Activated T-helper 2 cell treated with anti-CD3 and anti-CD28 coated beads, Interferon-gamma antibody, Interleukin-2, Interleukin-4, amounts not matched to agents 10 μg/mL and 5 μg/mL and 100 μg/mL, durations not matched to agents 14 hours and 24 hours and 36 hours (primary cell): ENCODE measurements at regions not wholly inside any gene's neighbourhood (a gene's known extent, or its start where the extent isn't known, plus 50 kb on each side); places are given as distances from the start of the nearest gene placed in this dataset.

Experiments
- DNase-seq: peaks from one replicate; pipeline ENCODE4 v3.0.0; 2021; ENCODE audit warnings: low spot score
- H3K27ac Mint-ChIP-seq: one replicate; pipeline ENCODE4 v1.8.0; 2021; ENCODE audit warnings: mixed read lengths
- H3K27me3 Mint-ChIP-seq: one replicate; pipeline ENCODE4 v1.8.0; 2021; ENCODE audit warnings: low read depth, mixed read lengths
- H3K36me3 Mint-ChIP-seq: one replicate; pipeline ENCODE4 v1.8.0; 2021; ENCODE audit warnings: low read depth, mixed read lengths
- H3K4me1 Mint-ChIP-seq: one replicate; pipeline ENCODE4 v1.8.0; 2021; ENCODE audit warnings: low read depth, mixed read lengths
- H3K4me3 Mint-ChIP-seq: one replicate; pipeline ENCODE4 v1.8.0; 2021; ENCODE audit warnings: low read depth, mild to moderate bottlenecking, moderate library complexity, mixed read lengths
- H3K9me3 Mint-ChIP-seq: one replicate; pipeline ENCODE4 v1.8.0; 2021; ENCODE audit warnings: mixed read lengths
- intact Hi-C: fragments of 100-400 bp; cut with micrococcal nuclease; formaldehyde crosslinking; loops from one replicate; pipeline ENCODE4 v1.15.1; 2023

DNA sequence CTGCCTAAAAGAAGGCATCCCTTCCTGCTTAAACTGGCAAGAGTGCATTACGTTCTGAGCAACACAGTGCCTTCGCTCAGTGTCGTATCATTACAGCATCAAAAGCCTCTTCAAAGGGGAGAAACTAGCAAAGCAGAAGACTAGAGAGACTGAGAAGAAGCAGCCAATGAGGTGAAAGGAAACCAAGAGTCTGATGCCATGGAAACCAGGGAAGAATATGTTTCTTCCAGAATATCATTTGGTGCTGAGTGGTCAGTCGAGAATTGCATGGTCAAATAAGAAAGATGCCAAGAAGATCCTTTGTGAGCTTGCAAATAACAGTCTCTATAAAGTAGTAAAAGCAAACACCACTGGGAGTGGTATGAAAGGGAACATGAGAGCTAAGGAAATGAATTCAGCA lies 312.1 kb upstream of the CHST9 start:
- no peaks in the 10 kb centered on the region for H3K4me1 Mint-ChIP-seq
- no peak for DNase-seq
- H3K4me3 Mint-ChIP-seq, result no peak overlapping the region
- intact Hi-C loops, result no loop called here
- no peaks in the 10 kb centered on the region for H3K27me3 Mint-ChIP-seq
- no peaks in the 10 kb centered on the region for H3K36me3 Mint-ChIP-seq
- no peak overlapping the region for H3K27ac Mint-ChIP-seq
- H3K9me3 Mint-ChIP-seq, result peaks cover 16% of the 10 kb centered on the region

DNA sequence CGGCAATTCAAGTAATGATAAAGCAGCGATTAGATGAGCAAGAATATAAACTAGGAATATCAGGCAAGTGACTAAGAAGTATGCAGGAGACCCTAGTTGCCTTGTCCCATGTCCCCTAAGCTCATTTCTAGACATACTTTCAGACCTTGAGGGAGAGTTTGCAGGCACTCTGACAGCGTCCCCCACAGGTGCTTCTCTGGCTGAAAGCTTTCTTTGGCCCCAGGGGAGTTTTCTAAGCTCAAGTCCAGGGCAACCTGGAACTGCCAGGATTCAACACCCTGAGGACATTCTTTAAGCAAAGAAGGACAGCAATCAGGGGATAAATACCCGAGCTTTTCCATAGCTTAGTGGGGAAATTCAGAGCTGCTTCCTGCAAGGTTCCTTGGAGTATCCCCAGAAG lies 308.1 kb upstream of the CHST9 start:
- H3K4me1 Mint-ChIP-seq, result no peaks in the 10 kb centered on the region
- no peaks in the 10 kb centered on the region for H3K36me3 Mint-ChIP-seq
- H3K27me3 Mint-ChIP-seq, result no peaks in the 10 kb centered on the region
- peaks cover 21% of the 10 kb centered on the region for H3K9me3 Mint-ChIP-seq
- no peak overlapping the region for H3K4me3 Mint-ChIP-seq
- intact Hi-C loops, result no loop called here
- H3K27ac Mint-ChIP-seq, result no peak overlapping the region
- DNase-seq, result no peak

DNA sequence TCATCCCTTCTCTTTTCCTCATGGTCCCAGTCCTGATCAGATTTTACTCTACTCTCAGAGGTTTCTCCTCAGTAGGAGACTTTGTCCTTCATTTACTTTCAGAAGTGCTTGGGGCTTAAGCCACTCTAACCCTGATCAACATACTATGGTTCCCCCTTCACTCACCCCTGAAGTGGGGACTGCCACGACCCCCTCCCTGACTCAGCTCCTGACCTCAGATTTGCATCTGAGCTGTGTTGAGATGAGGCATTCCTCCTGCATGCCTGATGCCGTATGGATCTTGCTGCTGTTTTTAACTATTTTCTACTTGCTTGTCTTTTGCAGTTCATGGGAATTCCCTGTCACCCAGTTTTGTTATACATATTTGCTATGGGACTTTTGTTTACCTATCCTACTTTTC lies 306.7 kb upstream of the CHST9 start:
- no peaks in the 10 kb centered on the region for H3K36me3 Mint-ChIP-seq
- H3K27me3 Mint-ChIP-seq, result no peaks in the 10 kb centered on the region
- no peak overlapping the region for H3K27ac Mint-ChIP-seq
- H3K4me1 Mint-ChIP-seq, result no peaks in the 10 kb centered on the region
- intact Hi-C loops, result no loop called here
- H3K4me3 Mint-ChIP-seq, result no peak overlapping the region
- peaks cover 21% of the 10 kb centered on the region for H3K9me3 Mint-ChIP-seq
- DNase-seq, result no peak

DNA sequence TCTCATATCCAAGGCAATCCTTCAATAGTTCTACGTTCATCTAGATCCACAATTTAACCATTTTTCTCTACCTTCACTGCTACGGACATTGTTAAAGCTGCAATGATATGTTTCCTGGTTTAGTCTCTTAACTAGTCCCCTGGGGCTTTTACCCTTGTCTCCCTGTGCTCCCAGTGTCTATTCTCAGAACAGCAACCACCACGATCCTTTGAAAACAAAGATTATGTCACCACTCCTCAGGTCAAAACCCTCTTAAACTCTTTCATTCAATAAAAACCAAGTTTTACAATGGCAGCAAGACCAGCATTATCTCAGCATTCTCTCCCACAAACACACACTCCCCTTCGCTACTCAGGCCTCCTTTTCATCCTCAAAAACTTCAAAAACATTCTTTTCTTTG lies 298.2 kb upstream of the CHST9 start:
- no peaks in the 10 kb centered on the region for H3K27me3 Mint-ChIP-seq
- intact Hi-C loops, result no loop called here
- H3K4me3 Mint-ChIP-seq, result no peak overlapping the region
- no peak overlapping the region for H3K27ac Mint-ChIP-seq
- DNase-seq, result no peak
- H3K9me3 Mint-ChIP-seq, result peaks cover 16% of the 10 kb centered on the region
- no peaks in the 10 kb centered on the region for H3K36me3 Mint-ChIP-seq
- no peaks in the 10 kb centered on the region for H3K4me1 Mint-ChIP-seq

DNA sequence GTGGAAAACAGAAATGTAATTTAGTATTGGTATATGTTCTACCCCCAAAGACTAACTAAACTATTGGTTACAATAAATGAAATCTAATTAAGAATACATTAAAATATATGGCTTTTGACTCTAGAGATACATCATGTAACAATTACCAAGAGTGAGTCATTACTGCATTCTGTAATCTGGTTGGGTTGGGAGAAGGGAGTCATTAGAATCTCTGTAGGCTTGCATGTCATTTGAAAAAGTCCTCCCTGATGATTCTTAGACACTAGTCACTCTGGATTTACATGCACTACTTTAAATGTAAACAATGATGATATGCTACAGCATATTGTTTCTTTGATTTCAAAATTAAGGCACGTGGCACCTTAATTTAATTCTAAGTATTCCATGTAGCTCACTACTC lies 293.4 kb upstream of the CHST9 start:
- peaks cover 23% of the 10 kb centered on the region for H3K9me3 Mint-ChIP-seq
- no peak overlapping the region for H3K27ac Mint-ChIP-seq
- no peaks in the 10 kb centered on the region for H3K4me1 Mint-ChIP-seq
- no peaks in the 10 kb centered on the region for H3K36me3 Mint-ChIP-seq
- intact Hi-C loops, result no loop called here
- H3K27me3 Mint-ChIP-seq, result no peaks in the 10 kb centered on the region
- no peak for DNase-seq
- H3K4me3 Mint-ChIP-seq, result no peak overlapping the region

DNA sequence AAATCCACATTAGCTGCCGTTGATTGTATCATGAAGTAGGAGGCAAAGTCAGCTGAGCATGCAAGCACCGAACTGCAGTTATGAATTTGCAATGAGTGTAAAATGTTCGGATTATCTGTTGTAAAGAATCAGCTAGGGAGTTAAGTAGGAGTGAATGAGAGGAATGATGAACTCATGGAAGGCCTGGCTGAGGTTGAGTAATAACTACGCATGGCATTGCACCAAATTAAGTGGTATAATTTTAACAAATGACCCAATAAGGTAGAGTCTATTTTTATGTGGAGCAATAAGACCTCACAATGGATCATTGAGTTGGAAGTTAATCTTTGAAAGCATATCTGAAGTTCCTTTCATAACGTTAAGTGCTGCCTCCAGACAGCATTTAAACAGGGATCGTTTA lies 288.2 kb upstream of the CHST9 start:
- Mint-ChIP-seq H3K36me3 (no peaks in the 10 kb centered on the region), H3K27ac (no peak overlapping the region), H3K9me3 (peaks cover 17% of the 10 kb centered on the region), H3K4me3 (no peak overlapping the region), H3K27me3 (no peaks in the 10 kb centered on the region), H3K4me1 (no peaks in the 10 kb centered on the region)
- no peak for DNase-seq
- intact Hi-C loops, result no loop called here

DNA sequence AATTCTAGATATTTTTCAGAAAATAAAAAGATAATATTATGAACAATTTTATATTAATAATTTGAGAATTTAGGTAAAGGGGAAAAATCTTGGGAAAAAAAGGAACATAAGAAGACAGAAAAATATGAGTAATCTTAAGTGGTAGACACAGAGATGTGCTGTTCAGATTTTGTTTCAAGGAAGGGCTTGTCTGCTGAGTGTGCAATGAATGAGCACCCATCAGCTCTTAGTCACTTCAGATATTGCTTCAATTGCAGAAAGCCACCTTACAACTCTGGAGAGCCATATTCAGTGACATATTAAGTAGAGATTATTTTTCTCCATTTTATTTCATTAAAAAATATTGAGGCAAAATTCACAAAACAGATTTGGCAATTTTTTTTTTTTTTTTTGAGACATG lies 282.0 kb upstream of the CHST9 start:
- Mint-ChIP-seq H3K36me3 (no peaks in the 10 kb centered on the region), H3K4me1 (no peaks in the 10 kb centered on the region), H3K4me3 (no peak overlapping the region), H3K27ac (no peak overlapping the region), H3K27me3 (no peaks in the 10 kb centered on the region), H3K9me3 (peaks cover 8% of the 10 kb centered on the region)
- intact Hi-C loops, result no loop called here
- DNase-seq, result no peak

DNA sequence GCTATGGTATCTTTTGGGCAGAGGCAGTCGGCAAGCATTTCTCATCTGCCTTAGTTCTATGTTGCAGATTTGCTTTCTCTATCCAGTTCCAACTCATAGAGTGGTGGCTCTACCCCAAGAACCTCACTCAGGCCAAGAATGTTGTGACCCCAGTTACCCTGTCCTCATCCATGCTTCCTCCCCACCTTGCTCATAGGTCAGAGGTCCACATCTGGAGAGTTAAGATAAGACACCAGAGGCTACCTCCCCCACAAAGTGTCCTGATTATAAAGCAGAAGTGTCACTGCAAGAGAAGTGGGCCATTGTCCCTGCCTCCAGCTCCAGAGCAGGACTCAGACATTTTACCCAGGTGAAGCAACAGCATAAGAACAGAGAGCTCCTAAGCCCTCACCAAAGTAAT lies 276.8 kb upstream of the CHST9 start:
- Mint-ChIP-seq H3K27ac (no peak overlapping the region), H3K4me1 (no peaks in the 10 kb centered on the region), H3K27me3 (no peaks in the 10 kb centered on the region), H3K4me3 (no peak overlapping the region), H3K36me3 (no peaks in the 10 kb centered on the region), H3K9me3 (peaks cover 5% of the 10 kb centered on the region)
- intact Hi-C loops, result no loop called here
- no peak for DNase-seq

DNA sequence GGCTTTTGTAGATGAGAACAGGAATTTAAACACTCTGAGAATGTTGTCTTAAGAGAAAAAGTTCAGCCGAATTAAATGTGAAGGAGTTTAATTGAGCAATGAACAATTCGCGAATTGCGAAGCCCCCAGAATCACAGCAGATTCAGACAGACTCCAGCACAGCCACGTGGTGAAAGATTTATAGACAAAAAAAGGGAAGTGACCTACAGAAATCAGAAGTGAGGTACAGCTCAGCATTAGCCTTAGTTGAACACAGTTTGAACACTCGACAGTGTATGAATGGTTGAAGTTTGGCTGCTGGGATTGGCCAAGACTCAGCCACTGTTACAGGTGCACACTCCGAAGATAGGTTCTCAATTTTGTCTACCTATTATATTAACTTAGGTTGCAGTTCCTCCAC lies 264.0 kb upstream of the CHST9 start:
- no peaks in the 10 kb centered on the region for H3K27me3 Mint-ChIP-seq
- no peak overlapping the region for H3K4me3 Mint-ChIP-seq
- no peak for DNase-seq
- H3K4me1 Mint-ChIP-seq, result no peaks in the 10 kb centered on the region
- intact Hi-C loops, result no loop called here
- H3K27ac Mint-ChIP-seq, result no peak overlapping the region
- H3K36me3 Mint-ChIP-seq, result no peaks in the 10 kb centered on the region
- peaks cover 8% of the 10 kb centered on the region for H3K9me3 Mint-ChIP-seq

DNA sequence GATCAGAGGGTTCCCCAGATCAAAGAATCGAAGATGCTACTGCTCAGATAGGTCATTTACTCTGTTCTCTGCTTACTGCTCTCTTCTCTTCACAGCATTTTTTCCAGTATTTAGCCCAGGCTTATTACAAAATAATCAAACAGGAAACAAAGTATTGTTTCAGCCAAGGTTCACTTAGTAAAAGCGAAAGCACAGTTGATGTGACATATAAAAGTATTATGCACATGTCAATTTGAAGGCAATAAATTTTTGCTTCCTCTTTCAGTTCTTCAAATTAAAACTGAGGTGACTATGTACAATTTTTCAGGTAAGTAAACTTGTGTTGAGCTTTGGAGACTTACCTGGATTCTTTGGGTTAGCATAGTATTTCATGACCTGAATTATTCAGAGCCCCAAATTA lies 262.8 kb upstream of the CHST9 start:
- intact Hi-C loops, result no loop called here
- Mint-ChIP-seq H3K4me1 (no peaks in the 10 kb centered on the region), H3K27me3 (no peaks in the 10 kb centered on the region), H3K4me3 (no peak overlapping the region), H3K9me3 (peaks cover 9% of the 10 kb centered on the region), H3K36me3 (no peaks in the 10 kb centered on the region), H3K27ac (no peak overlapping the region)
- no peak for DNase-seq

DNA sequence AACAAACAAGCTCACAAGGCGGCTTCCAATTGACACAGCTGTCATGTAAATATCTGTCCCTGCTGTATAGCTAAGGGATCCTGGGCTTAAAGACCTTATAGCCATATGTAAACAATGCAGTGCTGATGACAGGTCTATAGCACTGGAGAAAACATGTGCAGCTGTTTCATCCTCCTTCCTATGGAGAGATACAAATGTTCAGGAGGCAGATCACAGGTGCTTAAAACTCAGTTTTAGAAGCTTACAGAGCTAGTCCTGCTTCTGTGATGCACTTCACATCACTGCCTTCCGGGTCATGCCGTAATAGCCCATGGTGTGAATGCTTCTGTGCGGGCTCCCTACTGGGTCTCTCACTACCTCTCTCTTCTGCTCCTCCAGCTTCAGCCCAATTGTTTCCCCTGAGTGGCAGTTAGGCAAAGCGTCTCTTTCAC lies 262.4 kb upstream of the CHST9 start:
- Mint-ChIP-seq H3K4me1 (no peaks in the 10 kb centered on the region), H3K27ac (no peak overlapping the region), H3K9me3 (peaks cover 13% of the 10 kb centered on the region), H3K36me3 (no peaks in the 10 kb centered on the region), H3K27me3 (no peaks in the 10 kb centered on the region), H3K4me3 (no peak overlapping the region)
- intact Hi-C loops, result no loop called here
- no peak for DNase-seq

DNA sequence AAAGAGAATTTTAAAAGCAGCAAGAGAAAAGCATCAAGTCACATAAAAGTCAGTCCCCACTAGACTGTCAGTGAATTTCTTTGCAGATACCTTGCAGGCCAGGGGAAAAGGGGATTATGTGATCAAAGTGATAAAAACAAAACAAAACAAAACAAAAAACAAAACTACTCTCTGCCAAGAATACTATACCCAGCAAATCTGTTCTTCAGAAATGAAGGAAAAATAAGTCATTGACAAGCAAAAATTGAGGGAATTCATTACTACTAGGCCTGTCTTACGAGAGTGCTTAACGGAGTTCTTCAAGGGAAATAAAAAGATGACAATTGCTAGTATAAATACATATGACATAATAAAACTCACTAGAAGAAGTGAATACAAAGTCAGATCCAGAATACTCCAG lies 245.5 kb upstream of the CHST9 start:
- H3K36me3 Mint-ChIP-seq, result no peaks in the 10 kb centered on the region
- no peak for DNase-seq
- intact Hi-C loops, result no loop called here
- H3K27me3 Mint-ChIP-seq, result no peaks in the 10 kb centered on the region
- no peak overlapping the region for H3K4me3 Mint-ChIP-seq
- peaks cover 13% of the 10 kb centered on the region for H3K9me3 Mint-ChIP-seq
- H3K27ac Mint-ChIP-seq, result no peak overlapping the region
- no peaks in the 10 kb centered on the region for H3K4me1 Mint-ChIP-seq

DNA sequence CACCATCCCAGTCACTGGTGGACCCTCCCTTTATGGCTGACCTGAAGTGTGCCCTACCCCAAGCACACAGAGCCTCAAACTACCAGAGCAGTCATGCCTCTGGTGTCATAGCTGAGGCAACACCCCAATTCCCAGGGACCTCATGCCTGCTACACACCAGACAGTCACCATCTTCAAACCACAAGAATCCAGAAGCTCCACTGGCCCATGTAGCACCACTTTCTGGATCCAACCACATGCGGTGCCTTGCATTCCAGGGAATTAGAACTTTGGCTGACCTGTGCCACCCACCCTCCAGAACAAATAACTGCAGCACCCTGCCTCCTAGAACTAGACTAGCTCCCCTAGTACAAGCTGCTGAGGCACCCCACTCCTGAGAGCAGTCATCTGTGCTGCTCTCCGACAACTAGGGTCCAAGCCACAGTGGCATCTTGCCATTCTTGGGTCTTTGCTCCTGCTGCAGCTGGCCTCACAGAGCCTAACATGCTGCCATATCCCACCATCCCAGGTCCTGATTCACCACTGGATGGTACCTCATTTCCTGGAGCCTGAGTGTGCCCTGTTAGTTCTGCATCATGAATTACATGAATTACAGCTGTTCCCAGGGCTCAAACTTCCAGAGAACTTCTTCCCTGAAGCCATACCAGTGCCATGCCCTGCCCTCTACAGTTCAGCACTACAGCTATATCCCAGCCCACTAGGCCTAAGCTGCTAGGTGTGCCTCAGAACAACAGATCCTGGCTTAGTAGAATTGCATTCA lies 243.8 kb upstream of the CHST9 start:
- Mint-ChIP-seq H3K4me3 (no peak overlapping the region), H3K27ac (no peak overlapping the region), H3K9me3 (peaks cover 8% of the 10 kb centered on the region), H3K27me3 (no peaks in the 10 kb centered on the region), H3K36me3 (no peaks in the 10 kb centered on the region), H3K4me1 (no peaks in the 10 kb centered on the region)
- DNase-seq, result no peak
- intact Hi-C loops, result no loop called here

DNA sequence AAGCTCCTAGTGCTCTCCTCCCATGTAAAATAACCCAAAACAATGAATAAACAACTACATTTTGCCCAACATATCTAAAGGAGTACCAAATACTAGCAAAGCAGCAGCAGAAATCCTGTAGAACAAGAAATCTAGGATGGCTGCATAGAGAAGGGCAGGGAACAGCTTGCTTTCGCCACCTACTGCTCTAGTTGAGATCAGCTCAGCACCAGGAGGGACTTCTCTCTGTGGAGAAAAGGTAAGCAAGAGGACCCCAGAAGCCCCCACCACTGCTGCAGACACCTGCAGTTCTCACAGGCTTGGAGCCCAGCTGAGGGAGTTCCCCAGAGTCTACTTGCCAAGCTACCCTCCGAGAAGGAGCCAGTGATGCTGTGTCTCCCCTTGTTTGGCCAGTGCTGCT lies 243.0 kb upstream of the CHST9 start:
- H3K9me3 Mint-ChIP-seq, result peaks cover 8% of the 10 kb centered on the region
- H3K4me1 Mint-ChIP-seq, result no peaks in the 10 kb centered on the region
- DNase-seq, result no peak
- H3K36me3 Mint-ChIP-seq, result no peaks in the 10 kb centered on the region
- no peak overlapping the region for H3K27ac Mint-ChIP-seq
- H3K4me3 Mint-ChIP-seq, result no peak overlapping the region
- no peaks in the 10 kb centered on the region for H3K27me3 Mint-ChIP-seq
- intact Hi-C loops, result no loop called here
